H1 (cell line): ENCODE measurements at regions not wholly inside any gene's neighbourhood (a gene's known extent, or its start where the extent isn't known, plus 50 kb on each side); places are given as distances from the start of the nearest gene placed in this dataset.

Source experiments
- CHD1 ChIP-seq: IDR thresholded peaks from 2 replicates; pipeline ENCODE4 v1.6.1; 2012; ENCODE audit warnings: low read depth, low read length, improper control_type of control experiment

DNA sequence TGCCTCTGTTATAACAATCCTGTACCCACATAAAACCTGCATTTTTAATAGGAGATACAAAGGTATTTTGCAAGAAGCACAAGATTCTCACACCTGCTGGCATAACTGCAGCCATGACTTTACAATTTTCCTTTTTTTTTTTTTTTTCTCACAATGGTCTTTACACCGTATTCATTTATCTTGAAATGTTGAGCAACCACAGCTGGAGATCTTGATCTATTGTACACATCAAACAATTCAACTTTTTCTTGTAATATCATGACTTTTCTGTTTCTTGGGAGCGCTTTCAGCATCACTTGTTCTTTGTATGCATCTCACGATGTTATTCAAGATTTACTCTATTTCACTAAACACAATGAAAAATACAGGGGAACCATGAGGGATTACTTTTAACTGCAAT is 651.4 kb downstream of the KCNT2 start (continued):
- no peak for TF ChIP-seq CHD1
